SK-N-SH (cell line): ENCODE measurements at regions not wholly inside any gene's neighbourhood (a gene's known extent, or its start where the extent isn't known, plus 50 kb on each side); places are given as distances from the start of the nearest gene placed in this dataset.

Experiments used
- EP300 ChIP-seq, 2 experiments: IDR thresholded peaks; 2 replicates each; pipeline versions ENCODE4 v1.4.0 to v1.6.1; 2012; ENCODE audit warnings: borderline replicate concordance in 1 of 2, low read depth in 1 of 2, low read length in 1 of 2
- EZH2phosphoT487 ChIP-seq: fragments of 200-600 bp; sonication (generic); IDR thresholded peaks from 2 replicates; pipeline ENCODE4 v1.6.1; 2017; ENCODE audit warnings: low read depth, mixed run types, mild to moderate bottlenecking, antibody characterized with exemption, moderate library complexity, borderline replicate concordance
- FOSL2 ChIP-seq: IDR thresholded peaks from 2 replicates; pipeline ENCODE4 v1.4.0; 2012; ENCODE audit warnings: low read depth, mild to moderate bottlenecking, moderate library complexity, borderline replicate concordance
- JUND ChIP-seq: IDR thresholded peaks from 2 replicates; pipeline ENCODE4 v1.4.0; 2012
- MXI1 ChIP-seq: IDR thresholded peaks from 2 replicates; pipeline ENCODE4 v1.6.1; 2012; ENCODE audit warnings: mild to moderate bottlenecking, low read depth, low read length, improper control_type of control experiment
- POLR2AphosphoS5 ChIP-seq: IDR thresholded peaks from 2 replicates; pipeline ENCODE4 v1.6.1; 2012; ENCODE audit warnings: low read depth, low read length
- RAD21 ChIP-seq: IDR thresholded peaks from 2 replicates; pipeline ENCODE4 v1.6.1; 2012; ENCODE audit warnings: mild to moderate bottlenecking, low read length
- RCOR1 ChIP-seq: fragments of 150-350 bp; IDR thresholded peaks from 2 replicates; pipeline ENCODE4 v1.6.1; 2017; ENCODE audit warnings: antibody characterized with exemption, low read length
- RXRA ChIP-seq: IDR thresholded peaks from 2 replicates; pipeline ENCODE4 v1.4.0; 2012; ENCODE audit warnings: low read depth, mild to moderate bottlenecking, borderline replicate concordance
- TF ChIP-seq, protein P1 (sequence below): fragments of 200-600 bp; sonication (generic); IDR thresholded peaks from 2 replicates; pipeline ENCODE4 v1.6.1; 2017; ENCODE audit warnings: antibody characterized with exemption, mild to moderate bottlenecking, moderate library complexity
- TF ChIP-seq, protein P2 (sequence below): IDR thresholded peaks from 2 replicates; pipeline ENCODE4 v1.4.0; 2012; ENCODE audit warnings: low read depth, borderline replicate concordance

DNA sequence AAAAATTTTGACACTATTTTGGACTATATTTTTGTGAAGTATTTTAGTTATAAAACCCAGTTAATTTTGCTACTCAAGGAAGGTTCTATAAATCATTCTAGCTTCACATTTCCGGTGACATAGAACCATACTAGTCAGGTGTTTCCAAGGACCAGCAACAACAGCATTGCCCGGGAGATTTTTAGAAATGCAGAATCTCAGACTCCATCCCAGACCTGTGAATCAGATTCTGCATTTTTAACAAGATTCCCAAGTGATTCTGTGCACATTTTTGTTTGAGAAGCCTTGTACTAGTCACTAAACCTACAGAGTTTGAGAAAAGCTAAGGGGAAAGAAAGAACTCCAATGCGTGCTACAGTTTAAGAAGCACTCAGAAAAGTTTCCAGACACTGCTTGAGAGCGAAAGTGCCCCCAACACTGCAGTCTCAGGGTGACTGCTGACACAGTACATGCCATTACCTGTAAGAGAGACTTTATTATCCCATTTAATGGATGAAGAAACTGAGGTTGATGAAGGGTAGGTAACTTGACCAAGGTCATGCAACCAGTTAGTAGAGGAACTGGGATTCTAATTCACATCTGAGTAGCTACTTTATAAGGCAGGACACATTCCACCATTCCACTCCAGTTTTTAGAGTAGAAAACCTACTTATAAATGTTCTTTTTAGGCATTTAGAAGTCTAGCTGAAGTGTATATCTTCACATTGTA is 49.7 kb upstream of the USP3 start:
- TF ChIP-seq, protein P1, sequence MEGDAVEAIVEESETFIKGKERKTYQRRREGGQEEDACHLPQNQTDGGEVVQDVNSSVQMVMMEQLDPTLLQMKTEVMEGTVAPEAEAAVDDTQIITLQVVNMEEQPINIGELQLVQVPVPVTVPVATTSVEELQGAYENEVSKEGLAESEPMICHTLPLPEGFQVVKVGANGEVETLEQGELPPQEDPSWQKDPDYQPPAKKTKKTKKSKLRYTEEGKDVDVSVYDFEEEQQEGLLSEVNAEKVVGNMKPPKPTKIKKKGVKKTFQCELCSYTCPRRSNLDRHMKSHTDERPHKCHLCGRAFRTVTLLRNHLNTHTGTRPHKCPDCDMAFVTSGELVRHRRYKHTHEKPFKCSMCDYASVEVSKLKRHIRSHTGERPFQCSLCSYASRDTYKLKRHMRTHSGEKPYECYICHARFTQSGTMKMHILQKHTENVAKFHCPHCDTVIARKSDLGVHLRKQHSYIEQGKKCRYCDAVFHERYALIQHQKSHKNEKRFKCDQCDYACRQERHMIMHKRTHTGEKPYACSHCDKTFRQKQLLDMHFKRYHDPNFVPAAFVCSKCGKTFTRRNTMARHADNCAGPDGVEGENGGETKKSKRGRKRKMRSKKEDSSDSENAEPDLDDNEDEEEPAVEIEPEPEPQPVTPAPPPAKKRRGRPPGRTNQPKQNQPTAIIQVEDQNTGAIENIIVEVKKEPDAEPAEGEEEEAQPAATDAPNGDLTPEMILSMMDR: no peak
- no peak for TF ChIP-seq EZH2phosphoT487
- TF ChIP-seq RXRA: no peak
- TF ChIP-seq EP300 (IDR thresholded peaks at IDR 0.05; ENCODE audit: borderline replicate concordance in 1 of 2, low read depth in 1 of 2, low read length in 1 of 2): no peak
- no peak for TF ChIP-seq FOSL2
- TF ChIP-seq RAD21: no peak
- no peak for TF ChIP-seq POLR2AphosphoS5
- no peak for TF ChIP-seq JUND
- TF ChIP-seq RCOR1: no peak
- TF ChIP-seq, protein P2, sequence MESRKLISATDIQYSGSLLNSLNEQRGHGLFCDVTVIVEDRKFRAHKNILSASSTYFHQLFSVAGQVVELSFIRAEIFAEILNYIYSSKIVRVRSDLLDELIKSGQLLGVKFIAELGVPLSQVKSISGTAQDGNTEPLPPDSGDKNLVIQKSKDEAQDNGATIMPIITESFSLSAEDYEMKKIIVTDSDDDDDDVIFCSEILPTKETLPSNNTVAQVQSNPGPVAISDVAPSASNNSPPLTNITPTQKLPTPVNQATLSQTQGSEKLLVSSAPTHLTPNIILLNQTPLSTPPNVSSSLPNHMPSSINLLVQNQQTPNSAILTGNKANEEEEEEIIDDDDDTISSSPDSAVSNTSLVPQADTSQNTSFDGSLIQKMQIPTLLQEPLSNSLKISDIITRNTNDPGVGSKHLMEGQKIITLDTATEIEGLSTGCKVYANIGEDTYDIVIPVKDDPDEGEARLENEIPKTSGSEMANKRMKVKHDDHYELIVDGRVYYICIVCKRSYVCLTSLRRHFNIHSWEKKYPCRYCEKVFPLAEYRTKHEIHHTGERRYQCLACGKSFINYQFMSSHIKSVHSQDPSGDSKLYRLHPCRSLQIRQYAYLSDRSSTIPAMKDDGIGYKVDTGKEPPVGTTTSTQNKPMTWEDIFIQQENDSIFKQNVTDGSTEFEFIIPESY: no peak
- TF ChIP-seq MXI1: no peak
